Spleen (tissue), 11 donors: ENCODE measurements at regions not wholly inside any gene's neighbourhood (a gene's known extent, or its start where the extent isn't known, plus 50 kb on each side); places are given as distances from the start of the nearest gene placed in this dataset.

Experiments used
- DNase-seq: peaks from one replicate; pipeline ENCODE4 v3.0.0-alpha.2; 2020
- H3K27ac ChIP-seq, 8 donors: fragments of 200-600 bp; sonication (generic) in 7 of 8; 1 replicate in 4 of 8; 2 replicates in 4 of 8; pipeline versions ENCODE4 v1.5.0 to v1.8.0; 2016 to 2021; ENCODE audit warnings: inconsistent platforms in 4 of 8, mild to moderate bottlenecking in 4 of 8, moderate library complexity in 1 of 8
- H3K27me3 ChIP-seq, 7 donors: fragments of 200-600 bp; sonication (generic) in 6 of 7; replicated peaks in 1 of 7; 1 replicate in 4 of 7; 2 replicates in 3 of 7; pipeline versions ENCODE4 v1.5.0 to v1.8.0; 2016 to 2021; ENCODE audit warnings: inconsistent platforms in 3 of 7, mild to moderate bottlenecking in 1 of 7
- H3K36me3 ChIP-seq, 6 donors: fragments of 200-600 bp; sonication (generic) in 5 of 6; 1 replicate in 4 of 6; 2 replicates in 2 of 6; pipeline versions ENCODE4 v1.5.0 to v1.8.0; 2016 to 2021; ENCODE audit warnings: inconsistent platforms in 2 of 6
- H3K4me1 ChIP-seq, 6 donors: fragments of 200-600 bp; sonication (generic) in 5 of 6; 1 replicate in 3 of 6; 2 replicates in 3 of 6; pipeline versions ENCODE4 v1.5.0 to v1.8.0; 2016 to 2021; ENCODE audit warnings: inconsistent platforms in 3 of 6
- H3K4me3 ChIP-seq, 8 donors: fragments of 200-600 bp; sonication (generic) in 7 of 8; 1 replicate in 4 of 8; 2 replicates in 4 of 8; pipeline versions ENCODE4 v1.5.0 to v1.8.0; 2016 to 2021; ENCODE audit warnings: inconsistent platforms in 4 of 8, mild to moderate bottlenecking in 4 of 8, moderate library complexity in 2 of 8
- H3K9me3 ChIP-seq, 8 donors: fragments of 200-600 bp; sonication (generic) in 7 of 8; 1 replicate in 4 of 8; 2 replicates in 4 of 8; pipeline versions ENCODE4 v1.5.0 to v1.8.0; 2016 to 2021; ENCODE audit warnings: inconsistent platforms in 4 of 8
- POLR2A ChIP-seq, 3 donors: fragments of 450-650 bp; IDR thresholded peaks; one replicate each; pipeline ENCODE4 v1.5.1; 2017; ENCODE audit warnings: antibody characterized with exemption in 3 of 3, mild to moderate bottlenecking in 1 of 3
- POLR2AphosphoS5 ChIP-seq, 3 donors: sonication (generic); formaldehyde crosslinking; IDR thresholded peaks; one replicate each; pipeline ENCODE4 v1.5.1; 2017; ENCODE audit warnings: antibody characterized with exemption in 3 of 3
- WGBS, 5 donors: extraction: QIAGEN DNeasy Blood & Tissue Kit in 3 of 5; methylation state at CpG; one replicate each; pipeline versions ENCODE4 v1.1.5 to v1.1.7; 2013 to 2018; 5-methylcytosine and 5-hydroxymethylcytosine counted together
- intact Hi-C: fragments of 100-400 bp; cut with DNase I; formaldehyde crosslinking; loops from one replicate; pipeline ENCODE4 v1.15.0; 2023; ENCODE audit warnings: low total_unique reads
- TF ChIP-seq, protein P1 (sequence below), 11 experiments: fragments of 200-600 bp in 7 of 11; fragments of 450-650 bp in 4 of 11; sonication (generic) in 4 of 11; IDR thresholded peaks in 8 of 11; conservative IDR thresholded peaks in 3 of 11; 1 replicate in 7 of 11; 2 replicates in 4 of 11; pipeline versions ENCODE4 v1.4.0 to v1.8.0; 2016 to 2021; ENCODE audit warnings: antibody characterized with exemption in 11 of 11, inconsistent platforms in 4 of 11, mild to moderate bottlenecking in 1 of 11
- donor health status: healthy with polysubstance abuse.
- donor health status: DM: no; HTN: no; CAD: no; lungs with moderate emphysema.
- donor health status: DM: no; HTN: no; CAD: no.
- donor health status: Bipolar disorder and iron deficiency.
- donor health status: healthy.
- donor health status: DM: no; HTN: no; CAD: no.
- donor health status: DM: yes; HTN: yes; CAD: no.

DNA sequence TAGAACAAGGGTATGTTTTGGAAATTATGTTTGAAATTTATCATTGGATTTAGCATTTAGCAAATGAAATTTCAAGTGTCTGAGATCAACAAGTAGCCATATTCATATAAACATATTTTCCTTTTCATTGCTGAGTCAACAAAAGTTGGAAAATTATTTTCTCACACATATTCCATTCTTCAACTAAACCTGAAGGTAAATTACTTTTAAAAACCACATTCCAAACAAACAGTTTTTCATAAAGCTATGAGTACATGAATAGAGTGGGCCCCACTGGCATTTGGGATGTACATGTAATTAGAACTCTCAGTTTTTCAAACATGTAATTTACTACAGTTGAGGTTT is 178.3 kb upstream of the MKLN1 start:
- no peaks in the 10 kb centered on the region for H3K4me1 ChIP-seq
- H3K36me3 ChIP-seq, result no peaks in the 10 kb centered on the region
- TF ChIP-seq, protein P1, sequence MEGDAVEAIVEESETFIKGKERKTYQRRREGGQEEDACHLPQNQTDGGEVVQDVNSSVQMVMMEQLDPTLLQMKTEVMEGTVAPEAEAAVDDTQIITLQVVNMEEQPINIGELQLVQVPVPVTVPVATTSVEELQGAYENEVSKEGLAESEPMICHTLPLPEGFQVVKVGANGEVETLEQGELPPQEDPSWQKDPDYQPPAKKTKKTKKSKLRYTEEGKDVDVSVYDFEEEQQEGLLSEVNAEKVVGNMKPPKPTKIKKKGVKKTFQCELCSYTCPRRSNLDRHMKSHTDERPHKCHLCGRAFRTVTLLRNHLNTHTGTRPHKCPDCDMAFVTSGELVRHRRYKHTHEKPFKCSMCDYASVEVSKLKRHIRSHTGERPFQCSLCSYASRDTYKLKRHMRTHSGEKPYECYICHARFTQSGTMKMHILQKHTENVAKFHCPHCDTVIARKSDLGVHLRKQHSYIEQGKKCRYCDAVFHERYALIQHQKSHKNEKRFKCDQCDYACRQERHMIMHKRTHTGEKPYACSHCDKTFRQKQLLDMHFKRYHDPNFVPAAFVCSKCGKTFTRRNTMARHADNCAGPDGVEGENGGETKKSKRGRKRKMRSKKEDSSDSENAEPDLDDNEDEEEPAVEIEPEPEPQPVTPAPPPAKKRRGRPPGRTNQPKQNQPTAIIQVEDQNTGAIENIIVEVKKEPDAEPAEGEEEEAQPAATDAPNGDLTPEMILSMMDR (IDR thresholded peaks at IDR 0.05 in 8 of 11, conservative IDR thresholded peaks at IDR 0.05 in 3 of 11), result no peak
- H3K4me3 ChIP-seq, result no peak overlapping the region
- H3K27ac ChIP-seq, result no peak overlapping the region
- no peak for DNase-seq
- H3K27me3 ChIP-seq, result no peaks in the 10 kb centered on the region
- intact Hi-C loops, result no loop called here
- H3K9me3 ChIP-seq, result no peaks in the 10 kb centered on the region

DNA sequence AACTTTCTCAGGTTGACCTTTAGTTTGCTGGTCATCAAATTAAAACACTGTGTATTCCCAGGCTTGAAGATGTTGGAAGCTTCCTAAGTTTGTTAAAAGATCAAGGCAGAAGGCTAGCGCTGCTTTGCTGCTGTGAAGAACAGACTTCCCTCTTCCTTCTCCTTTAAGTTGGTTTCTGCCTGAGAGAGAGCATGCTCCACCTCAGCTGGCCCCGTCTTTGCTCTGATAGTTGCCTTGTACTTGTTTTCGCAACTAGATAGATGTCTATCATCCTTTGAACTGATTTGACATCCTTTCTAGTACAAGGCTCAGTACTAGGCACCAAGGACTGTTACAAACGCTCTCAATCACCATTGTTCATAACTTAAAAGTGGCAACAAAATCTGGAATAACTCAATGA is 177.8 kb upstream of the MKLN1 start:
- Histone ChIP-seq H3K27ac (no peak overlapping the region), H3K27me3 (no peaks in the 10 kb centered on the region), H3K36me3 (no peaks in the 10 kb centered on the region), H3K4me1 (no peaks in the 10 kb centered on the region), H3K9me3 (no peaks in the 10 kb centered on the region), H3K4me3 (no peak overlapping the region)
- TF ChIP-seq POLR2A (IDR thresholded peaks at IDR 0.05) (no peak), POLR2AphosphoS5 (IDR thresholded peaks at IDR 0.05) (no peak)
- TF ChIP-seq, protein P1 (IDR thresholded peaks at IDR 0.05 in 8 of 11, conservative IDR thresholded peaks at IDR 0.05 in 3 of 11), result no peak
- intact Hi-C loops, result no loop called here
- DNase-seq, result no peak
- 74 to 89% (median 80%) methylated on average over 4 of the region's 4 CpGs for WGBS, 5 donors

DNA sequence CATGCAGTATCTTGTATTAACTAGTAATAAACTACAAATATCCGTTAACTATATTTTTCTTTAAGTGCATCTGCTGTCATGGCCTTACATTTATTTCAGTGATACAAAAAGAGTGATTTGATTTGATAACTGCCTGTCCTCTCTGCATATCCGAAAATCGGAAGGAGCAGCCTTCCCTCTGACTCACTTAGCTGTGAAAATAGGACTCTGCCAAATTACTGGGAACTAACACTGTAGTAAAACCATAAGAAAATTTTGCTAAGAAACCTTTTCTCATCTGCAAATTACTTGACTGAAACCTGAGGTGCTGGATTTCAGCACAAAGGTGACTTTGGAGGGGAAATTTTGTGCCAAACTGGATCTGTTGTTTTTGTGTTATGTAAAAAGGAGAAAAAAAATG is 176.6 kb upstream of the MKLN1 start:
- WGBS, 5 donors, result 81 to 93% (median 87%) methylated on average over 3 of the region's 3 CpGs
- Histone ChIP-seq H3K36me3 (no peaks in the 10 kb centered on the region), H3K9me3 (no peaks in the 10 kb centered on the region), H3K4me1 (no peaks in the 10 kb centered on the region), H3K27ac (no peak overlapping the region), H3K4me3 (no peak overlapping the region), H3K27me3 (no peaks in the 10 kb centered on the region)
- TF ChIP-seq, protein P1 (IDR thresholded peaks at IDR 0.05 in 8 of 11, conservative IDR thresholded peaks at IDR 0.05 in 3 of 11), result no peak
- TF ChIP-seq POLR2A (IDR thresholded peaks at IDR 0.05) (no peak), POLR2AphosphoS5 (IDR thresholded peaks at IDR 0.05) (no peak)
- intact Hi-C loops, result no loop called here
- DNase-seq, result no peak

DNA sequence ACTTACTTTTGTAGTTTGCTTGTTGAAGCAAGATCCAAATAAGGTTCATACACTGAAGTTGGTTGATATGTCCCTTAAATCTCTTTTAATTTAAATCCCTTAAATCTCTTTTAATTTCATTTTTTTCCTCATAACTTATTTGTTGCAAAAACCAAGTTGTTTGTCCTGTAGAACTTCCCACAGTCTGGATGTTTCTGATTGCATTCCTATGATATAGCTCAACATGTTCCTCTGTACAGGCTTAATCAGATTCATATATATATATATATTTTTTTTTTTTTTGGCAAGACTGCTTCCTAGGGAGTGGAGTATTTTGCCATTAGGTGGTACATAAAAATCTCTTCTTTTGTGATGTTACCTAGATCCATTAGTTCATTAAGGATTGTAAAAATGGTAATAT is 174.9 kb upstream of the MKLN1 start:
- intact Hi-C loops, result no loop called here

More for the DNA sequence above, 174.9 kb upstream of the MKLN1 start:
- TF ChIP-seq, protein P1 (IDR thresholded peaks at IDR 0.05 in 8 of 11, conservative IDR thresholded peaks at IDR 0.05 in 3 of 11), result no peak
- no peak for TF ChIP-seq POLR2A (IDR thresholded peaks at IDR 0.05)
- no peak for TF ChIP-seq POLR2AphosphoS5 (IDR thresholded peaks at IDR 0.05)
- no peak overlapping the region for H3K4me3 ChIP-seq
- DNase-seq, result no peak
- no peak overlapping the region for H3K27ac ChIP-seq
- H3K4me1 ChIP-seq, result no peaks in the 10 kb centered on the region
- H3K27me3 ChIP-seq, result no peaks in the 10 kb centered on the region
- no peaks in the 10 kb centered on the region for H3K36me3 ChIP-seq
- H3K9me3 ChIP-seq, result no peaks in the 10 kb centered on the region
